ENCODE measurements at regions not wholly inside any gene's neighbourhood (a gene's known extent, or its start where the extent isn't known, plus 50 kb on each side); places are given as distances from the start of the nearest gene placed in this dataset.

DNA sequence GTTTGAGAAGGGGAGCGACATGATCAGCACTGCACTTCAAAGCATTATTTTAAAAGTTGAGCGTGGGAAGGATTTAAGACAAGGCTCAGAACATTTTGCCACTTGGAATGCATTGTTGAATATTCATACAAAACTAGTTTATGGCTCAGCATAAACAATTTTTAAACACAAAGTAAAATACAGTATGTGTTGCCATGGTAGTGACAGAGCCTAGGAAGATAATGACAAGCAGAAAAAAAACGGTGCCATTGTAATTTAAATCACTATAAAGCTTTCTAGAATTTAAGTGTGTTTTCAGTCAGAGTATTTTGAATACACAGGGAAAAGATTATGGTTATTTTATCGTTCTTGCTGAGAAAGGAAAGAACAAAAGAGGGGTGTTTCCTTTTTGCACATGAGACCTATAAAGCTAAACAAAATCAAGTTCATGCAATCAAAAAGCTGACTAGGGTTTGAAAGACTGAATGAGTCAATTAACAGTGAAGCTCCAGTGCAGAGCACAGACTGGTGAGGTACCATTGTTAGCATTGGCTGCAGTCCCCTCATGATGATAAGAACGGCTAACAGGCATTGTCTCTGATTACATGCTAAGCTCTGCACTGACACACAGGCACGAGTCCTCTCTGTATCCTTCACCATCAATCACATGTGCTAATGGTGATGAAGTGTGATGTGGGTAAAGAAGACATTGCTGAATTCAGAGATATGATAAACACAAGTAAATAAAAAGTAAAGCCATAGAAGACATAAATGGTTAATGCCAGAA is 181.9 kb upstream of the VSTM2A start:
- H3K27ac ChIP-seq: no peak overlapping the region
- H3K4me1 ChIP-seq: no peaks in the 10 kb centered on the region
- no peak for TF ChIP-seq Cebpa-rat (IDR thresholded peaks at IDR 0.05)
- no peak overlapping the region for H3K4me3 ChIP-seq
- no peaks in the 10 kb centered on the region for H3K27me3 ChIP-seq
- H3K9ac ChIP-seq: no peak overlapping the region
- no peaks in the 10 kb centered on the region for H3K36me3 ChIP-seq
- no peaks in the 10 kb centered on the region for H3K9me3 ChIP-seq
- H4K20me1 ChIP-seq: no peaks in the 10 kb centered on the region
- H3K4me2 ChIP-seq: no peak overlapping the region

GRCh38 chr7:54390565-54390964 is 151.6 kb upstream of the VSTM2A start:
- Histone ChIP-seq H3K27ac (no peak overlapping the region), H3K4me2 (no peak overlapping the region), H3K9ac (no peak overlapping the region), H3K4me1 (no peaks in the 10 kb centered on the region), H3K9me3 (peaks cover 12% of the 10 kb centered on the region), H4K20me1 (no peaks in the 10 kb centered on the region), H3K36me3 (no peaks in the 10 kb centered on the region), H3K4me3 (no peak overlapping the region), H3K27me3 (no peaks in the 10 kb centered on the region)
- no peak for TF ChIP-seq Cebpa-rat (IDR thresholded peaks at IDR 0.05)

DNA sequence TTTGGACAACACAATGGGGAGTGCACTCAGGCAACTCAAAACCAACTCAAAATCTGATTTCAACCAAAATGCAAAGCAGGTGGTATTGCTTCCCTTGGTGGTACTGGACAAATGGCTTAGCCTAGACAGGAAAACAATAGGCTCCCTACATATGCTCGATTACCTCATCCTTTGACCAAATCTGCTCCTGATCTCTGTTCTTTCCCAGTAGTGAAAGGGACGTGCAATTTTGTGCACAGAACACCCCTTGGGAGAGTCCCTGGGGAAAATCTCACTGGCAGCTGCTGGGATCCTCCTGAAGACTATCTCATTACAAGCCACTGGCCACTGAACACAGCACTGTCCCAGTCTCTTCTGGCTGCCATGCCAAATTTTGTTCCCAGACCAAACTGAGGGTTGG is 149.2 kb upstream of the VSTM2A start:
- no peaks in the 10 kb centered on the region for H3K36me3 ChIP-seq
- no peak overlapping the region for H3K9ac ChIP-seq
- H3K27me3 ChIP-seq: no peaks in the 10 kb centered on the region
- no peak for TF ChIP-seq Cebpa-rat (IDR thresholded peaks at IDR 0.05)
- no peak overlapping the region for H3K4me3 ChIP-seq
- peaks cover 12% of the 10 kb centered on the region for H3K9me3 ChIP-seq
- no peaks in the 10 kb centered on the region for H4K20me1 ChIP-seq
- no peak overlapping the region for H3K27ac ChIP-seq
- no peaks in the 10 kb centered on the region for H3K4me1 ChIP-seq
- no peak overlapping the region for H3K4me2 ChIP-seq

- no peaks in the 10 kb centered on the region for H3K27me3 ChIP-seq
- peaks cover 12% of the 10 kb centered on the region for H3K9me3 ChIP-seq
- H3K27ac ChIP-seq: no peak overlapping the region
- no peaks in the 10 kb centered on the region for H3K4me1 ChIP-seq
- no peak overlapping the region for H3K9ac ChIP-seq
- no peaks in the 10 kb centered on the region for H3K36me3 ChIP-seq
- no peaks in the 10 kb centered on the region for H4K20me1 ChIP-seq
- no peak overlapping the region for H3K4me2 ChIP-seq
- no peak for TF ChIP-seq Cebpa-rat (IDR thresholded peaks at IDR 0.05)
- no peak overlapping the region for H3K4me3 ChIP-seq
Measured at GRCh38 chr7:54394834-54395233, 147.3 kb upstream of the VSTM2A start.

GRCh38 chr7:54397836-54398612 is 144.2 kb upstream of the VSTM2A start:
- Histone ChIP-seq H4K20me1 (no peaks in the 10 kb centered on the region), H3K27me3 (no peaks in the 10 kb centered on the region), H3K4me2 (no peak overlapping the region), H3K4me1 (no peaks in the 10 kb centered on the region), H3K9ac (no peak overlapping the region), H3K36me3 (no peaks in the 10 kb centered on the region), H3K27ac (no peak overlapping the region), H3K9me3 (peaks cover 8% of the 10 kb centered on the region), H3K4me3 (no peak overlapping the region)
- TF ChIP-seq Cebpa-rat (IDR thresholded peaks at IDR 0.05): no peak

DNA sequence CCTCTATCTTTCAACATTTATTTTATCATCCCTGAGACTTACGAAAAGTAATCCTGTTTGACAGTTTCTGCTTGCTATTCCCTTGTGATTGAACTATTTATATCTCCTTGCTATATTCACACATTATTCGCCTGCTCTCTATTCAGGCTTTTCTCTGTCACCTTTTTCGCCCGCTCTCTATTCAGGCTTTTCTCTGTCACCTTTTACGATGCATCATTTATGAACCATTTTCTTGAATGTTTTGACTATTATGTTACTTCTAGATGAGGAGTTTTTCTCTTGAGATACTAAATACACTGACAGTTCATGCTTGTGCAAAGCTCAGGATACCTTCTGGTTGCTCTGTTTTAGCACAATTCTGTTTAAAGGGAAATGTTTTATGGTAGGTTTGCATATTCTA is 143.3 kb upstream of the VSTM2A start:
- Histone ChIP-seq H3K4me1 (no peaks in the 10 kb centered on the region), H3K9me3 (no peaks in the 10 kb centered on the region; the same call in 1 of the 2 replicates), H3K9ac (no peak overlapping the region), H3K4me2 (no peak overlapping the region), H4K20me1 (no peaks in the 10 kb centered on the region), H3K4me3 (no peak overlapping the region), H3K27me3 (no peaks in the 10 kb centered on the region), H3K36me3 (no peaks in the 10 kb centered on the region), H3K27ac (no peak overlapping the region)
- no peak for TF ChIP-seq Cebpa-rat (IDR thresholded peaks at IDR 0.05)

- Histone ChIP-seq H3K27ac (no peak overlapping the region), H3K4me1 (no peaks in the 10 kb centered on the region), H3K9me3 (peaks cover 16% of the 10 kb centered on the region), H3K9ac (no peak overlapping the region), H3K4me3 (no peak overlapping the region), H3K27me3 (no peaks in the 10 kb centered on the region), H3K36me3 (no peaks in the 10 kb centered on the region), H4K20me1 (no peaks in the 10 kb centered on the region), H3K4me2 (no peak overlapping the region)
- no peak for TF ChIP-seq Cebpa-rat (IDR thresholded peaks at IDR 0.05)
Measured at GRCh38 chr7:54409917-54410316, 132.3 kb upstream of the VSTM2A start.

GRCh38 chr7:54416678-54417077 is 125.5 kb upstream of the VSTM2A start:
- Histone ChIP-seq H3K9me3 (no peaks in the 10 kb centered on the region), H3K4me1 (no peaks in the 10 kb centered on the region), H3K4me3 (no peak overlapping the region), H3K36me3 (no peaks in the 10 kb centered on the region), H4K20me1 (no peaks in the 10 kb centered on the region), H3K4me2 (no peak overlapping the region), H3K27me3 (no peaks in the 10 kb centered on the region), H3K9ac (no peak overlapping the region), H3K27ac (no peak overlapping the region)
- TF ChIP-seq Cebpa-rat (IDR thresholded peaks at IDR 0.05): no peak

GRCh38 chr7:54419209-54419608 is 123.0 kb upstream of the VSTM2A start:
- Histone ChIP-seq H4K20me1 (no peaks in the 10 kb centered on the region), H3K27ac (no peak overlapping the region), H3K9me3 (no peaks in the 10 kb centered on the region), H3K4me3 (no peak overlapping the region), H3K4me1 (no peaks in the 10 kb centered on the region), H3K9ac (no peak overlapping the region), H3K4me2 (no peak overlapping the region), H3K36me3 (no peaks in the 10 kb centered on the region), H3K27me3 (no peaks in the 10 kb centered on the region)
- TF ChIP-seq Cebpa-rat (IDR thresholded peaks at IDR 0.05): no peak

DNA sequence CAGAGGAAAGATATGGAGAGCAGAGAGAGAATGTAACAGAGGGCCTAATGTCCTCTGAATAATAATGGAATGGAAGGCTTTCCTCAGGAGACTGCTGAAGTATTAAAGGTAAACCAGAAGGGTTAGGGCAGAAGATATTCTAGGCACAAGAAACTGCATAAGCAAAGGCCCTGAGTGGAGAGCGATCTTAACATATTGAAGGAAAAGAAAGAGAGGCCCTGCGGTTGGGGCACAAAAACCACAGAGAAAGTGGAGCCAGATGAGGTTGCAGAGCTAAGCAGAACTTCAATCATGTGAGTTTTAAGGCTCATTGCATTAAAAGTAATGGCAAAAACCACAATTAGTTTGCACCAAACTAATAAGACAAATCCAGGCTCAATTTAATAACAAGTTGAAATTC is 115.8 kb upstream of the VSTM2A start:
- no peak overlapping the region for H3K4me2 ChIP-seq
- no peak overlapping the region for H3K27ac ChIP-seq
- no peaks in the 10 kb centered on the region for H3K27me3 ChIP-seq
- no peak overlapping the region for H3K9ac ChIP-seq
- no peaks in the 10 kb centered on the region for H4K20me1 ChIP-seq
- no peaks in the 10 kb centered on the region for H3K4me1 ChIP-seq
- H3K4me3 ChIP-seq: no peak overlapping the region
- no peaks in the 10 kb centered on the region for H3K9me3 ChIP-seq
- TF ChIP-seq Cebpa-rat (IDR thresholded peaks at IDR 0.05): no peak
- no peaks in the 10 kb centered on the region for H3K36me3 ChIP-seq
